IMR-90 (cell line): ENCODE measurements at regions not wholly inside any gene's neighbourhood (a gene's known extent, or its start where the extent isn't known, plus 50 kb on each side); places are given as distances from the start of the nearest gene placed in this dataset.

Source experiments
- ATAC-seq: fragments of 200-7000 bp; cut with Tn5 transposase; 2 replicates; pipeline ENCODE4 v1.9.1; 2020; ENCODE audit warnings: low read depth, mild to moderate bottlenecking, moderate library complexity
- BruUV-seq: library from RNA; stranded (reverse); fragments of 400-500 nt; replicated peaks from 2 replicates; lab custom pipeline; 2021; lab: Mats Ljungman, UMichigan
- CTCF ChIA-PET: fragments of 300-600 bp; formaldehyde crosslinking; extraction: SDS; loops from one replicate; lab custom pipeline; 2021; ENCODE audit warnings: antibody characterized with exemption; lab: Yijun Ruan, JAX
- POLR2A ChIA-PET: fragments of 300-600 bp; sonication (Branson Sonifier 250); formaldehyde crosslinking; loops from one replicate; lab custom pipeline; 2022; ENCODE audit warnings: antibody characterized with exemption; ENCODE audit not compliant: unreplicated experiment; lab: Charles Lee
- DNase-seq: peaks from one replicate; pipeline ENCODE4 v3.0.0; 2013
- H2AFZ ChIP-seq: replicated peaks from 2 replicates; pipeline ENCODE3; 2013; ENCODE audit warnings: low read length, mild to moderate bottlenecking; ENCODE audit not compliant: poor library complexity
- H2AK5ac ChIP-seq: 2 replicates; pipeline ENCODE4 v1.6.1; 2013; ENCODE audit warnings: low read depth, low read length, inconsistent platforms
- H2AK9ac ChIP-seq: replicated peaks from 2 replicates; pipeline ENCODE3; 2013; ENCODE audit warnings: mild to moderate bottlenecking, low read depth, low read length, moderate library complexity; ENCODE audit not compliant: poor library complexity
- H2BK120ac ChIP-seq: 2 replicates; pipeline ENCODE4 v1.6.1; 2013; ENCODE audit warnings: low read depth, low read length, inconsistent platforms
- H2BK15ac ChIP-seq: 3 replicates; pipeline ENCODE4 v1.6.1; 2013; ENCODE audit warnings: low read depth, low read length, inconsistent platforms
- H2BK20ac ChIP-seq: 2 replicates; pipeline ENCODE4 v1.6.1; 2013; ENCODE audit warnings: low read depth, mild to moderate bottlenecking, inconsistent platforms, low read length, moderate library complexity
- H2BK5ac ChIP-seq: 2 replicates; pipeline ENCODE4 v1.6.1; 2013; ENCODE audit warnings: mild to moderate bottlenecking, low read depth, low read length, inconsistent platforms; ENCODE audit not compliant: poor library complexity, severe bottlenecking
- H3K14ac ChIP-seq: replicated peaks from 2 replicates; pipeline ENCODE4 v1.6.1; 2013; ENCODE audit warnings: low read depth, low read length, inconsistent platforms
- H3K18ac ChIP-seq: 2 replicates; pipeline ENCODE4 v1.6.1; 2013; ENCODE audit warnings: low read depth, low read length, control low read depth
- H3K23ac ChIP-seq: 2 replicates; pipeline ENCODE4 v1.6.1; 2013; ENCODE audit warnings: low read depth, low read length, inconsistent platforms
- H3K27ac ChIP-seq: 2 replicates; pipeline ENCODE4 v1.5.1; 2013; ENCODE audit warnings: mild to moderate bottlenecking, control low read depth, low read length; ENCODE audit not compliant: insufficient read depth
- H3K27me3 ChIP-seq: 2 replicates; pipeline ENCODE4 v1.6.1; 2013; ENCODE audit warnings: low read length; ENCODE audit not compliant: control insufficient read depth, insufficient read depth
- H3K36me3 ChIP-seq: 2 replicates; pipeline ENCODE4 v1.6.1; 2013; ENCODE audit warnings: low read length, mixed read lengths; ENCODE audit not compliant: control insufficient read depth, insufficient read depth
- H3K4ac ChIP-seq: 2 replicates; pipeline ENCODE4 v1.6.1; 2013; ENCODE audit warnings: low read depth, low read length, inconsistent platforms
- H3K4me1 ChIP-seq: 2 replicates; pipeline ENCODE4 v1.6.1; 2013; ENCODE audit warnings: low read length, mixed read lengths; ENCODE audit not compliant: control insufficient read depth, insufficient read depth
- H3K4me2 ChIP-seq: 2 replicates; pipeline ENCODE4 v1.6.1; 2013; ENCODE audit warnings: low read depth, mild to moderate bottlenecking, control low read depth, low read length, moderate library complexity
- H3K4me3 ChIP-seq: 2 replicates; pipeline ENCODE4 v1.5.1; 2013; ENCODE audit warnings: low read depth, mild to moderate bottlenecking, control low read depth, low read length, moderate library complexity; ENCODE audit not compliant: insufficient read depth
- H3K56ac ChIP-seq: 2 replicates; pipeline ENCODE4 v1.6.1; 2013; ENCODE audit warnings: low read length, inconsistent platforms; ENCODE audit not compliant: insufficient read depth; ENCODE audit errors: extremely low read depth
- H3K79me1 ChIP-seq, 2 experiments: 2 replicates each; pipeline ENCODE4 v1.6.1; 2013; ENCODE audit warnings: low read length in 2 of 2, inconsistent platforms in 1 of 2, low read depth in 1 of 2
- H3K9ac ChIP-seq: 2 replicates; pipeline ENCODE4 v1.6.1; 2013; ENCODE audit warnings: low read depth, low read length, control low read depth
- H3K9me1 ChIP-seq: 2 replicates; pipeline ENCODE4 v1.6.1; 2013; ENCODE audit warnings: low read length, inconsistent platforms; ENCODE audit not compliant: insufficient read depth
- H3K9me3 ChIP-seq: 2 replicates; pipeline ENCODE4 v1.6.1; 2013; ENCODE audit warnings: low read length; ENCODE audit not compliant: control insufficient read depth, insufficient read depth
- H4K20me1 ChIP-seq: 2 replicates; pipeline ENCODE4 v1.6.1; 2013; ENCODE audit warnings: low read length, inconsistent platforms; ENCODE audit not compliant: insufficient read depth
- H4K5ac ChIP-seq: 2 replicates; pipeline ENCODE4 v1.6.1; 2013; ENCODE audit warnings: mild to moderate bottlenecking, low read depth, low read length, control low read depth
- H4K8ac ChIP-seq, 2 experiments: 2 replicates each; pipeline ENCODE4 v1.6.1; 2013; ENCODE audit warnings: low read depth in 2 of 2, low read length in 2 of 2, control low read depth in 1 of 2, inconsistent platforms in 1 of 2
- H4K91ac ChIP-seq: 2 replicates; pipeline ENCODE4 v1.6.1; 2013; ENCODE audit warnings: low read depth, low read length, inconsistent platforms; ENCODE audit not compliant: insufficient read depth
- BHLHE40 ChIP-seq: fragments of 150-350 bp; IDR thresholded peaks from 2 replicates; pipeline ENCODE4 v1.6.1; 2016; ENCODE audit warnings: mild to moderate bottlenecking, low read depth, low read length
- CEBPB ChIP-seq: IDR thresholded peaks from 2 replicates; pipeline ENCODE4 v1.6.1; 2012; ENCODE audit warnings: low read depth, low read length, improper control_type of control experiment
- MAFK ChIP-seq: IDR thresholded peaks from 2 replicates; pipeline ENCODE4 v1.6.1; 2012; ENCODE audit warnings: low read depth, low read length, improper control_type of control experiment
- MAZ ChIP-seq: IDR thresholded peaks from 2 replicates; pipeline ENCODE4 v1.6.1; 2012; ENCODE audit warnings: low read depth, mild to moderate bottlenecking, low read length, improper control_type of control experiment, moderate library complexity, borderline replicate concordance
- RCOR1 ChIP-seq: IDR thresholded peaks from 2 replicates; pipeline ENCODE4 v1.6.1; 2012; ENCODE audit warnings: mild to moderate bottlenecking, low read length, improper control_type of control experiment; ENCODE audit not compliant: insufficient replicate concordance
- RFX5 ChIP-seq: IDR thresholded peaks from 2 replicates; pipeline ENCODE4 v1.8.0; 2012; ENCODE audit warnings: low read depth, mild to moderate bottlenecking, low read length, moderate library complexity
- WGBS, 2 experiments: methylation state at CpG; one replicate each; pipeline versions ENCODE4 v1.1.5 to v1.1.7; 2013; ENCODE audit warnings: missing lambda C conversion rate in 2 of 2; ENCODE audit not compliant: insufficient read length in 1 of 2; ENCODE audit errors: extremely low coverage in 2 of 2; 5-methylcytosine and 5-hydroxymethylcytosine counted together
- dilution Hi-C: fragments of 300-500 bp; cut with HindIII; formaldehyde crosslinking; loops from one replicate; pipeline ENCODE4 v1.14.3; 2018; ENCODE audit warnings: low sequenced_read_pairs; ENCODE audit not compliant: unreplicated experiment
- in situ Hi-C: fragments of 300-500 bp; cut with MboI; formaldehyde crosslinking; loops from 3 replicates; pipeline ENCODE4 v1.14.3; 2019; ENCODE audit warnings: low sequenced_read_pairs, inconsistent platforms, mixed read lengths
- intact Hi-C: fragments of 100-400 bp; cut with micrococcal nuclease; formaldehyde crosslinking; loops from 2 replicates; pipeline ENCODE4 v1.10.0; 2022

- TF ChIP-seq MAZ (no peak), BHLHE40 (no peak), CEBPB (no peak), MAFK (no peak), RCOR1 (no peak), RFX5 (no peak)
- no peak overlapping the region for H2BK5ac ChIP-seq
- peaks cover 7% of the 10 kb centered on the region for H3K4me1 ChIP-seq
- no peak overlapping the region for H3K4me2 ChIP-seq
- no peak for ATAC-seq
- WGBS, 2 experiments: 56% methylated on average over 3 of the region's 8 CpGs; no CpG with 5 or more reads in 1 of the 2 experiments
- dilution Hi-C loops: no loop called here
- no peak overlapping the region for H4K91ac ChIP-seq
- no peak overlapping the region for H2BK20ac ChIP-seq
- no peak overlapping the region; the same call in 1 of the 2 replicates for H2AK5ac ChIP-seq
- peak overlapping the region; percentile 20; the same call in 1 of the 2 replicates for H2BK120ac ChIP-seq
- H3K18ac ChIP-seq: no peak overlapping the region
- BruUV-seq: no TSS peak
- DNase-seq: no peak
- no peak overlapping the region for H2BK15ac ChIP-seq
- CTCF ChIA-PET: interaction anchor here (1.0 kb wide), 1 partner anchor 35 kb away, joined by 3 read pairs; no protein-coding TSS in a partner anchor
- intact Hi-C loops: no loop called here
- no peak overlapping the region for H4K8ac ChIP-seq
- H3K36me3 ChIP-seq: no peaks in the 10 kb centered on the region
- H3K9me3 ChIP-seq: no peaks in the 10 kb centered on the region
- H3K9ac ChIP-seq: no peak overlapping the region
- no peaks in the 10 kb centered on the region for H4K20me1 ChIP-seq
- H3K9me1 ChIP-seq: 0 out of 2 replicates have a peak, but pooled peaks cover 4% of the 10 kb centered on the region
- H2AFZ ChIP-seq: no peak overlapping the region
- no peak overlapping the region for H3K14ac ChIP-seq
- no peak overlapping the region for H3K23ac ChIP-seq
- H4K5ac ChIP-seq: no peak overlapping the region
- no peak overlapping the region for H3K56ac ChIP-seq
- POLR2A ChIA-PET: no interaction called here
- peak overlapping the region; percentile 11; the same call in 1 of the 2 replicates for H3K4ac ChIP-seq
- no peaks in the 10 kb centered on the region for H3K79me1 ChIP-seq
- H3K27ac ChIP-seq: no peak overlapping the region
- no peak overlapping the region for H3K4me3 ChIP-seq
- H3K27me3 ChIP-seq: peaks cover 43% of the 10 kb centered on the region
- no peak overlapping the region for H2AK9ac ChIP-seq
- in situ Hi-C loops: no loop called here
These were observed 55.6 kb upstream of the CISTR start for GRCh38 chr12:53807322-53807860.
